Stimulated activated CD4-positive, alpha-beta T cell treated with anti-CD3 and anti-CD28 coated beads, Interleukin-1b, Interleukin-23, amount 100 ng/mL, for 4 hours (primary cell): ENCODE measurements at regions not wholly inside any gene's neighbourhood (a gene's known extent, or its start where the extent isn't known, plus 50 kb on each side); places are given as distances from the start of the nearest gene placed in this dataset.
"Not testable (repeated sequence)": the region's sequence is repeated elsewhere in the genome, so short reads cannot be mapped to it uniquely, and the experiment has no call there.

Source experiments
- DNase-seq, 2 donors: peaks; one replicate each; pipeline ENCODE4 v3.0.0-alpha.2; 2020; ENCODE audit warnings: low read depth in 2 of 2

DNA sequence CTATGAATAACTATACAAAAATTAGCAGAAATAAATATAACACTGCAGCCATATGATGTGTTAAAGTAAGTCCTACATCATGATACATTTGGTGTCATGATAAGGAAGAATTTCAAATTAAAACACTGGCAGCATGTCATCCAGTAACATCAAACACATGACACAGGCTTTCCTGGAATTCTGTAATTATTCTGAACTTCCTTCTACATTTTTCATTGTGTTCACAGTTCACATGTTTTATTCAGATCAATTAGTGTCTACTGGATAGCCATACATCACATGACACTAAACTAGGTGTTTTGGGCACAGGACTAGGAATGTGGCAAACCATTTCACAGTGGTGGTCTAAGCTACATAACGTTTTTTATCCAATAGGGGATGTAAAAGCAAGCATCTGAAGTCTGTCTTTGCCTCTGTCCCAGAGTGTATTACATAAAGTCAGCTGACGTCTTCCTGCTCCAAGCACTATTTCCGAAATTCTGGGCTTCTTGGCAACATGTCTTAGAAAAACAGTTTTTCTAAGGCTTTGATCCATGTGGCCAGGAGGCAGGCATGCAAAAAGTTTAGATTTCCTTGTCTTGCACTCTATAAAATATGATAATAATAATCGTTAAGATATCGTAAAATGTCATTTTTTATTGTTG, 707.9 kb downstream of the CENPC start:
- no peak for DNase-seq

DNA sequence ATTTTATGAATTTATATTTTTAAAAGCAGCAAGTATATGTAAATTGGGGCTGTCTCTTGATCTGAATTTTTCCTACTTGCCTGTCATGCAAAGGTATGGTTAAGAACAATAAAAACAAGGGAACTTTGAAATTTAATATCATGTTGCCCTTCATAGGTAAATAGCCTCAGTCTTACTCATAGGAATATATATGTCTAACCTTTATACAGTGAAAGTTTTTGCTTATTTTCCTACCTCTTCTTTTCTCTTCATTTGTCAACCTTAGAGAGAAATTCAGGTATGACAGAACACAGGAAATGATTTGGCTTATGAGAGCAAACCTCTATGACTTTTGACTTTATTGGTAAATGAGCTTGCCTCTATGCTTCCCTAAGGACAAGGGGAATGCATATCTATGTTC, 716.0 kb downstream of the CENPC start:
- no peak for DNase-seq

DNA sequence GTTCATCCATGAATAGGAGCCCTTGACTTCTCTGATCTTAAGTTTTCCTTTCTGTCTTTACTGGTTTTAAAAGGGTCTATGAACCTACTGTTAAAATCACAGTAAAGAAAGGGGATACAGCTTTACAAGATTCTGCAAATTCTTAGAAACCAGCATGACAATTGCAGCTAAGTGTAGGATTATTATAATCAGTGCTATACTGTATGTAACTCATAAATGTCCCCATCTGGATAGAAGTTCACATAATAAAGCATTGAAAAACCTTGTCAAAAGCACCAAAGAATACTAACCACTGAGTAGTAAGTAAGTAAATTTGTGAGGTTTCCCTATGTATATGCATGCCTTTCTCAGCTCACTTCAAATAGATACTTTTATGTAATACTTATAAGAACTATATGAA, 724.6 kb downstream of the CENPC start:
- no peak for DNase-seq

DNA sequence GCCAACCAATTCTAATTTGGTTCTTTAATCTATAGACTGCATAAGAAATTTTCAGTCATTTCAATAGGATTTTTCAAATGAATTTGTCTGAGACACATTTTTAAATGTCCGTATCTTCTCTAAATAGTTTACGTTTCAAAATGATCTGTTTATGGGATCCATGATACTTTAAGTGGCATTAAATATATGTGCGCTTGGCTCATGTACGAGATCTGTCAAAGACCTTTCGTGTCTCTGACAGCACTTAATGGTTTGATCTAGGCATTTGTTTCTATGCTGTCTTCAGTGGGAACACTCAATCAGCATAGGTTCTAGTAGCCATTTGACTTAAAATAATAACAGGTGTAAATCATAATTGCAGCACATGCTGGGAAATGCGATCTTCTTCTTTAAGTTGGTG, 731.0 kb downstream of the CENPC start:
- DNase-seq = no peak

DNA sequence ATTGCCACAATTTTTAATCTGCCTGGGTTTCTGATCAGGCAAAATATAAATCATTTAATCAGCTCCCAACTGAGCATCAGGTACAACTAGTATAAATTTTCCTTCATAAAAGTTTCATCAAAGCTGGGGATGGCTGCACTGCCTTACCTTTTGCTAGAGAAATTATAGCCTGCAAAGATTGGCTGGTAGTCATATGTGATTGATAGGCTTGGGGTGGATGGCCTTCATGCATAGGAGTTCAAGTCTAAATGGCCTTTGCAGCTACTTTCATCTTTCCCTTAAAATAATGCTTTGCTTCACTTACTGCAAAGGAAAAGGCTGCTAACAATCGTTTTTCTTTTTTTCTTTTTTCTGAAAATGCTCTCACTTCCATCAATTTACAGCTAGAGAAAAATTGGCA, 739.7 kb downstream of the CENPC start:
- no peak for DNase-seq

DNA sequence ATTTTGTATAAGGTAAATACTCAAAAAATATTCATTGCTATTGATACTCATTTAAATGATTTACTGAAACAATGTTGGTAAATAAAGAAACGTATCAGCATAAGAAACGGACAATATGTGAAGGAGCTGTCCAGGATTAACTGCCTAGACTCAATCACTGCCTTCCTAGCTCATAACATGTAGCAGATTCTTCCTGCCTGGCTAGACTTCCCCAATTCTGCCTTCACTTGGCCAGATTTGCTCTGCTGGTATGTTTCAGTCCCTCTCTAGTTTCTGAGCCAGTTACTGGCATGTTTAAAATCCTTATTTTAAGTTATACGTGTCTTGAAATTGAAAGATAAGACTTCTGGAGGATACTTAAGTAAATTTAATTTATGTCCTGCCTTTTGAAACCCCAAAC, 740.3 kb downstream of the CENPC start:
- DNase-seq = no peak

DNA sequence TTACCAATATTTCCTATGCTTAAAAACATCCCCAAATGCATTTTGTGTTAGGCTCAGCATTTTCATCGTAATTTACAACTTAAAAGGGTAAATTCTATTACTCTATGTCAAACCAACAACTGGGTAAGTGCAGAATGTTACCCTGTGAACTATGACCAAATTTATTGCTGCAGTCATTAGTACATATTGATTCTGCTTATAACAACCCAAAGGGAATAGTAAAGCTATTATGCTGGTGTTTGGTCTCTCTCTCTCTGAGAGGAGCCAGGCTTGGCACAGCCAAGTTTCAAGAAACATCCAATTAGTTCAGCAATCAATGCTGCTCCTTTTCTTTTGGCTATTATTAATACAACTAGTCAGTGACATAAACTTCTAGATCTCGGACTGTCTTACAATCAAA, 747.7 kb downstream of the CENPC start:
- no peak for DNase-seq

DNA sequence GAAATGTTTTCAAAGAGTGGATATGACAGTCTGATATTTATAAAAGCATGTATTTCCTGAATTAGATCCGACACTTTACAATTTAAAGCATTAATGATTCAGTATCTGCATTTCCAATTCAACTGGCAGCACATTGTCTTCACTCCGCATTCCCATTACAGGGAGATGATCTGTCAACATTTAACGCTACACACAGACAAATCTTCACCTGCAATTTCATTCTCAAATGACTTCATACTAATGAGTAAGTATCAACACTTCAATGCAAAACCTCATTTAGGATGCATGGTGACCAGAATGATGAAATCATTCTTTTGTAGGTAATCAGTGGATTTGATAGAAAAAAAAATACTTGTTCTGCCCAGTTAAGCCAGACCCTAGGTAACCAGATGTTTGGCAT, 749.6 kb downstream of the CENPC start:
- DNase-seq = no peak

DNA sequence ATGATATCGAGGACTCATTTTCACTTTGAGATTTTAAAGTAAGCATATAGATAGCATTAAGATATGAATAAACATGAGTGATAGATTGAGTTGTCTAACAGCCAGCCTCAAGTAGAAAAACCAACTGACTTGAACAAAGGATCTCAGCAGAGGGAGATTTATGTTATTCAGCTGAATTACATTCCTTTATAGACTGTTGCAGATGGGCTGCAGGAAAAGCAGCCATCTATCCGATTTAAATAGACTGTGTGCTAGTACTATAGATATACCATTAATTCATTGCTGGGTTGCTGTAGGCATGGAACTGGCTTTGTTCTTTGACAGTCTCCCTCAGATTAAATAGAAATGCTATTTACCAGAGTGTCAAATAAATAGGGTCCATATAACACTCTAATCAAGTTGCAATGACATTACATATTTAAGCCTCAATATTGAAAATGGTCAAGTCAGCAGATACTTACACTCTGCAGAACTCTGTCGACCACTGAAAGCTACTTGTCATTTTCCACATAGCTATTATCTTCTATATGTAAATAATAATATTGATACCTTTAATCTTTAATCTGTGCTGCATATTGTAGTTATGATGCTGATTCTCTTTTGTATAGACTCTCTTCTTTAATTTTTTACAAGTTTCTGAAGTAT, 750.8 kb downstream of the CENPC start:
- DNase-seq = no peak

DNA sequence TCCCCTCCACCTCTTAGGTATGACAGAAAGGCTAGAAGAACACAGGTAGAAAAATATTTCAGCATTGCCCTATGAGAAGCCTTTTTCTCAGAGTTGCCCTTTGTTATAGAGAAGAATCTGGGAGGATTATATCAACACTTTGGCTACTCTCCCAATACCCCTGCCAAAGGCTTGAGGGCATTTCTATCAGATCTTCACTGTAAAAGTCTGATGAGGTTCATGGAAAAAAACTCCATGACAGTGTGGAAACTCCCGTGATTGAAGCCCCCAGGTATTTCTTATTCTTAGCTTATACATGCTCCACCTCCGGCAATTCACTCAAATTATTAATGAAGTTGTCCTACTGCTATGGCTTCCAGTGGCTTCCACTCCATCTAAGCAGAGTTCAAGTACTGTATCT, 753.6 kb downstream of the CENPC start:
- DNase-seq = no peak

DNA sequence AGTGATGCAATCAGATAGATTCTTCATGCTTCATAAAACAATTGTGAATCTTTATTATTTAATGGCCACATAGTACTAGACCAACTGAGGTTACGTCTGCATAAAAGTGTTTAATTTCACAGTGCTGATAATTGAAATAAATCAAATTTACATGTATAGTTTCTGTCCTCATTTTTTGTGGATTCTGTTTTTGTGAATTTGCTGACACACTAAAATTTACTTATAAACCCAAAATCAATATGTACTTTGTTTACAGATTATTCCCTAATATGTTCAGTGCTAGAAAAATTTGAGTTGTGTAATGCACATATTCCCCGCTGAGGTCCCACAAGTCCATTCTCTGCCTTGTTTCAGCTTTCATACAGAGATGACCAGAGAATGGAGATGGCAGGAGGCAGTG, 759.8 kb downstream of the CENPC start:
- DNase-seq = no peak

DNA sequence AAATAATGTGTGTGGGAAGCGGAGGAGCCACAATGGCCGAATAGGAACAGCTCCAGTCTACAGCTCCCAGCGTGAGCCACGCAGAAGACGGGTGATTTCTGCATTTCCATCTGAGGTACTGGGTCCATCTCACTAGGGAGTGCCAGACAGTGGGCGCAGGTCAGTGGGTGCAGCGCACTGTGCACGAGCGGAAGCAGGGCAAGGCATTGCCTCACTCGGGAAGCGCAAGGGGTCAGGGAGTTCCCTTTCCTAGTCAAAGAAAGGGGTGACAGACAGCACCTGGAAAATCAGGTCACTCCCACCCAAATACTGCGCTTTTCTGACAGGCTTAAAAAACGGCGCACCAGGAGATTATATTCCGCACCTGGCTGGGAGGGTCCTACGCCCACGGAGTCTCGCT, 762.6 kb downstream of the CENPC start:
- DNase-seq = not testable (repeated sequence)

DNA sequence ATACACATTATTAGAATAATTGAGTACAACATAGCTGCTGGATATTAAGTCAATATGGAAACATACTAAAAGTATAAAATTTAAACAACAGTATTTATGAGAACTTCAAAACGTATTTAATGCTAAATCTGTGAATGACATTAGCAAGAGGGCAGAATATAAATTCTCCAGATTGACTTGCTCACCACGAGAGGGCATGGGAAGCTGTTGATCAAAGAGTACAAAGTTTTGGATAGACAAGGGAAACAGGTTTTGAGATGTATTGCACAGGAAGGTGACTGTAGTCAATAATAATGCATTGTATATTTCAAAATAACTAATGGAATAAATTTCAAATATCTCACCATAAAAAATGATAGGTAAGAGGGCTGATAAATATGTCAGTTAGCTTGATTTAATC, 768.2 kb downstream of the CENPC start:
- no peak for DNase-seq

DNA sequence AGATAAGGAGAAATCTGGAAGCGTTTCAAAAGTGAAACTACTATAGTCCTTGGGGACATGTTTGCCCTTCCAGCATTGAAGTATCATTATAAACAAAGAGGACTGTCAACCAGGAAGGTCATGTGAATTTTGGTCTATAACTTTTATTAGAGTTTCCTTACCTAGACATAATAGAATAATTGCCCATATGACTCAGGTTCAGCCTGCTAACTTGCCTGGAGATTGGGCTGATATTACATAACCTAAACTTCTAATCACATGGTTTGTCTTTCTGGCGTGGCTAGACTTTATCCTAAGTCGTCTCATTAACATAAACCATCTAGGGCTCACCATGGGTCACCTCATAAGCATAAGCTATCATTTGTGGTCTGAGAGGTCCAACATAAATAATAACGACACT, 775.9 kb downstream of the CENPC start:
- DNase-seq = no peak

DNA sequence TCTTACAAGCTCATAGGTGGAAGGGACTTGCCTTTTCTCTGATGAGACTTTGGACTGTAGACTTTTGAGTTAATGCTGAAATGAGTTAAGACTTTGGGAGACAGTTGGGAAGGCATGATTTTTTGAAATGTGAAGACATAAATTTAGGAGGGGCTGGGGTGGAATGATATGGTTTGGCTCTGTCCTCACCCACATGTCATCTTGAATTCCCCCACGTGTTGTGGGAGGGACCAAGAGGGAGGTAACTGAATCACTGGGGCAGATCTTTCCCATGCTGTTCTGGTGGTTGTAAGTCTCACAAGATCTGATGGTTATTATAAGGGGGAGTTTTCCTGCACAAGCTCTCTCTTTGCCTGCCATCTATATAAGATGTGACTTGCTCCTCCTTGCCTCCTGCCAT, 777.9 kb downstream of the CENPC start:
- DNase-seq = no peak

DNA sequence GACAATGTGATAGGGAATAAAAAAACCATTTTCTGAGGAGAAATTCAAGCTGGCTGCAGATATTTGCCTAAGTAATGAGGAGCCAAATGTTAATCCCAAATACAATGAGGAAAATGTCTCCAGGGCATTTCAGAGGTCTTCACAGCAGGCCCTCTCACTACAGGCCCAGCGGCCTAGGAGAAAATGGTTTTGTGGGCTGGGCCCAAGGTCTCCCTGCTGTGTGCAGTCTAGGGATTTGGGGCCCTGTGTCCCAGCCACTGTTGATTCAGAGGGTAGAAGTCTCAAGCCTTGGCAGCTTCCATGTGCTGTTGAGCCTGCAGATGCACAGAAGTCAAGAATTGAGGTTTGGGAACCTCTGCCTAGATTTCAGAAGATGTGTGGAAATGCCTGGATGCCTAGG, 778.7 kb downstream of the CENPC start:
- no peak for DNase-seq

DNA sequence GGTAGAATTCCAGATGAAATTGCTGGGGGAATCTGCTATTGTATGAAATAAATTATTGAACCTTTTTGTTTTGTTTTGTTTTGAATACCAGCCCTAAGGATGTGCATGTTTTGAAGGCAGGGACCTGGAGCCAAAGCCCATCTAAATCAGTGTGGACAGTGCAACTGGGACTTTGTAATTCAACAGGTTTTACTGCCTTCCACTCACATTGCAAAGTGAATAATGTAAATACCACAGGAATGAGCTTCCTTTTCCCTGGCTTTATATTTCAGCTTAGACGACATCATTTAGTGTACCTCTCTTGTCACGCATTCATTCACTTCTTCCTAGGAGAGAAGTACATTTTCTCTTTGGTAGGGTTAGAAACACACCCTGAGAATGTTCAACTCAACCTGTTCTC, 795.0 kb downstream of the CENPC start:
- DNase-seq = no peak

DNA sequence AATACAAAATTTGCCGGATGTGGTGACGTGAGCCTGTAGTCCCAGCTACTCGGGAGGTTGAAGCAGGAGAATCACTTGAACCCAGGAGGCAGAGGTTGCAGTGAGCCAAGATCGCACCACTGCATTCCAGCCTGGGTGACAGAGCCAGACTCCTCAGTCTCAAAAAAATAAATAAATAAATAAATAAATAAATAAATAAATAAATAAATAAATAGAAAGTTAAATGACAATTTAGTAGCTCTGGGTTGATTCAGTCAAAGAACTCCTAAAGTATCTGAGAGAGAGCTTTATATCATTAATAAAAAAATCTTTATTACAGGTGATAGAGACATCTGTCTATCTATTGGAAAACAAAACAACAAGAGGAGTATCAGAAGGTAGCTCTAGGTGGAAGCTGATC, 798.4 kb downstream of the CENPC start:
- not testable (repeated sequence) for DNase-seq

DNA sequence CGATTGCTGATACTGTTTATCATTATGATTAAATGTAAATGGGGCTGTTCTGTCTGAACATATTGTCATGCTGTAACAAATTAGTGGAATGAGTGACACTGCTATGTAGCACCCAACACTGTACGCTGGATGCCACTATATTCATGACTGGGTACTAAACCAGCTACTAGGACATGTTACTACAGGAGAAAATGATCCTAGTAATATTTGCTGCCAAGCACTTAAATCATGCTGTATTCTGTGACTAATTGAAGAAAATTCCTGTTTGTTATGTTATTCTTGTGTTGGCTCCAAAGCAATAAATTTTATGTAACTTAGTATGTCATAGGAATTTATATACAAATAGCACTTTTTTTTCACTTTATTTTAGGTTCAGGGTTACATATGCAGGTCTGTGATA, 804.2 kb downstream of the CENPC start:
- DNase-seq = no peak

DNA sequence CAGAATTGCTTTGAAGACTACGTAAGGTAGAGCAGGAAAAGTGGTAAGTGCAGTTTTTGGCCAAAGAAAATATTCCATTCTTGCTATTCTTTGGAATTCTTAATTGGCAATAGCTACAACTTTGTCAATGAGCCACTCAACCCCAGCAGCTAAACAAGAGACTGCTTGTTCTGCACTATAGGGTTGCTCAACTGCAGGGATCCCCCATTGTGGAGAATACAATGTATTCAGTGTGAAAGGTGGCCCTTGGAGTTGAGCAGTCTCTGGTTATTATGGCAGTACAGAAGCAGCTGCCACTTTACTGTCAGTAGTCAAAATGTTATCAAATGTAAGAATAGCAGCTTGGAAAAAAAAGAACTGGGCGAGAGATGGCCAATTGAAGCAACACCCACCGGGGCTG, 808.7 kb downstream of the CENPC start:
- no peak for DNase-seq

DNA sequence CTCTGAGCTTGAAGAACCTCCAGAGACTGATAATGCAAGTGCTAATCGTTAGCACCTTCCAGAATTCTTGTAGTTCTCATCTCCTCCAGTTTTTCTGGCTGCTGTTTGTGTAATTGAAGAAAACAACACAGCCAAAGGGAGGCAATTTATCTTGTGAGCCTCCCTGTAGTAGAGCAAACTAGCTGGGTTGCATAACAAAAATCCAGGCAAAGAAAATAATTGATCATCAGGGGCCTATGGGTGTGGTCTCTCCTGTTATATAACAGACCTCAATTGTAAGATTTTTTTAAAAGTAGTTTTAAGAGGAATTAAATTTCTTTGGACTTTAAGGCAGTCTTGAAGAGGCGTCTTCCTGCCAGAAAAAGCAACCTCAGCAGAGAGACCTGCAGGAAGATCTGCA, 817.0 kb downstream of the CENPC start:
- no peak for DNase-seq

DNA sequence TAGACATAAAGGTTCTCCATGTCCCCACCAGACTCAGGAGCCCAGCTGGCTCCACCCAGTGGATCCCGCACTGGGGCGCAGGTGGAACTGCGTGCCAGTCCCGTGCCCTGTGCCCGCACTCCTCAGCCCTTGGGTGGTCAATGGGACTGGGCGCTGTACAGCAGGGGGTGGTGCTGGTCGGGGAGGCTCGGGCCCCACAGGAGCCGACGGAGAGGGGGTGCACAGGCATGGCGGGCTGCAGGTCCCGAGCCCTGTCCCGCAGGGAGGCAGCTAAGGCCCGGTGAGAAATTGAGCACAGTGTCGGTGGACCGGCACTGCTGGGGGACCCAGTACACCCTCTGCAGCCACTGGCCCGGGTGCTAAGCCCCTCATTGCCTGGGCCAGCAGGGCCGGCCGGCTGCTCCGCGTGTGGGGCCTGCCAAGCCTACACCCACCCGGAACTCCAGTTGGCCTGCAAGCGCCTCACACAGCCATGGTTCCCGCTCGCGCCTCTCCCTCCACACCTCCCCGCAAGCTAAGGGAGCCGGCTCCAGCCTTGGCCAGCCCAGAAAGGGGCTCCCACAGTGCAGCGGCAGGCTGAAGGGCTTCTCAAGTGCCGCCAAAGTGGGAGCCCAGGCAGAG, 832.9 kb downstream of the CENPC start:
- DNase-seq = not testable (repeated sequence)

DNA sequence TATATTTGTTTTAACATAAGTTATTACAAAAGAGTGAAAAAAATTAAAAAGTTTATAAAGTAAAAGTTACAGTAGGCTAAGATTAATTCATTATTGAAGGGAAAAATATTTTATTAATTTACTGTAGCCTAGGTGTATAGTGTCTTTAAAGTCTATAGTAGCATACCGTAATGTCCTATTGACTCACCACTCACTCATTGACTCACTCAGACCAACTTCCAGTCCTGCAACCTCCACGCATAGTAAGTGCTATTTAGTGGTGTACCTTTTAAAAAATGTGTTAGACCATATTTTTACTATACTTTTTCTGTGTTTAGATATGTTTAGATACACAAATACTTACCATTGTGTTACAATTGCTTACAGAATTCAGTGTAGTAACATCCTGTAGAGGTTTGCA, 841.1 kb downstream of the CENPC start:
- no peak for DNase-seq

DNA sequence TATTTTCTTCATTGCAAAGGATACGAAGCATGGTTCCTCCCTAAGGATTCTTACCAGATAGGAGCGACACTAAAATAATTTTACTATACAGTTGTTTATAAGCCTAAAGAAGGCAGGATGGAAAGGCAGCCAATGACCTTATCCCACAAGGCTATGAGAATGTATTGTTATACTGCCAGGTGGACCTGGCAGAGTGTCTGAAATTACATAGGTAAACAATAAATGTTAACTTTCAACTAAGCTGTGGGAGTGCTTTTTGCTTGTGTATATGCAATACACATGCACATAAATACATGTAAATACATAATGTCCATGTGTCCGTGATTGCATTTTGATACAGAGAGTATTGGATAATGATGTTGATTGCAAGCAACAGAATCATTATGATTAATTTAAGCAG, 850.6 kb downstream of the CENPC start:
- no peak for DNase-seq
